HepG2 (cell line): ENCODE measurements at regions not wholly inside any gene's neighbourhood (a gene's known extent, or its start where the extent isn't known, plus 50 kb on each side); places are given as distances from the start of the nearest gene placed in this dataset.

Source experiments
- TF ChIP-seq, protein P1 (sequence below): sonication (generic); formaldehyde crosslinking; IDR thresholded peaks from 2 replicates; pipeline ENCODE4 v1.5.0; 2020; ENCODE audit warnings: mild to moderate bottlenecking, missing genetic modification reagents, borderline replicate concordance

DNA sequence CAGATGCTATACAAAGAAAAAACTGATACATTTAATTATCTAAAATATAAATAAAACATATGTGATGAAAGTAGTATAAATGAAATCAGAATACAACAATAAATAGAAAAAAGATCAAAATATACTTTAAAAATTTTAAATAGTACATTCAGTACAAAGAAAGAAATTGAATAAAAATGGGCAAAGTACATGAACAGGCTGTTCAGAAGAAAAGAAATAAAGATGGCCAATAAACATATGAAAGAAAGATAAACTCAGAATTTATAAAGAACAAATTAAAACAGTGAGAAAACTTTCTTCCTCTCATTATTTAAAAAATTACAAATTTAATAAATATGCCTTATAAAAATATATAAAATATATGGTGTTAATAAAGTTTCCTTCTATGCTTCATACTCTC is 50.5 kb upstream of the AMOTL1 start (continued):
- TF ChIP-seq, protein P1, sequence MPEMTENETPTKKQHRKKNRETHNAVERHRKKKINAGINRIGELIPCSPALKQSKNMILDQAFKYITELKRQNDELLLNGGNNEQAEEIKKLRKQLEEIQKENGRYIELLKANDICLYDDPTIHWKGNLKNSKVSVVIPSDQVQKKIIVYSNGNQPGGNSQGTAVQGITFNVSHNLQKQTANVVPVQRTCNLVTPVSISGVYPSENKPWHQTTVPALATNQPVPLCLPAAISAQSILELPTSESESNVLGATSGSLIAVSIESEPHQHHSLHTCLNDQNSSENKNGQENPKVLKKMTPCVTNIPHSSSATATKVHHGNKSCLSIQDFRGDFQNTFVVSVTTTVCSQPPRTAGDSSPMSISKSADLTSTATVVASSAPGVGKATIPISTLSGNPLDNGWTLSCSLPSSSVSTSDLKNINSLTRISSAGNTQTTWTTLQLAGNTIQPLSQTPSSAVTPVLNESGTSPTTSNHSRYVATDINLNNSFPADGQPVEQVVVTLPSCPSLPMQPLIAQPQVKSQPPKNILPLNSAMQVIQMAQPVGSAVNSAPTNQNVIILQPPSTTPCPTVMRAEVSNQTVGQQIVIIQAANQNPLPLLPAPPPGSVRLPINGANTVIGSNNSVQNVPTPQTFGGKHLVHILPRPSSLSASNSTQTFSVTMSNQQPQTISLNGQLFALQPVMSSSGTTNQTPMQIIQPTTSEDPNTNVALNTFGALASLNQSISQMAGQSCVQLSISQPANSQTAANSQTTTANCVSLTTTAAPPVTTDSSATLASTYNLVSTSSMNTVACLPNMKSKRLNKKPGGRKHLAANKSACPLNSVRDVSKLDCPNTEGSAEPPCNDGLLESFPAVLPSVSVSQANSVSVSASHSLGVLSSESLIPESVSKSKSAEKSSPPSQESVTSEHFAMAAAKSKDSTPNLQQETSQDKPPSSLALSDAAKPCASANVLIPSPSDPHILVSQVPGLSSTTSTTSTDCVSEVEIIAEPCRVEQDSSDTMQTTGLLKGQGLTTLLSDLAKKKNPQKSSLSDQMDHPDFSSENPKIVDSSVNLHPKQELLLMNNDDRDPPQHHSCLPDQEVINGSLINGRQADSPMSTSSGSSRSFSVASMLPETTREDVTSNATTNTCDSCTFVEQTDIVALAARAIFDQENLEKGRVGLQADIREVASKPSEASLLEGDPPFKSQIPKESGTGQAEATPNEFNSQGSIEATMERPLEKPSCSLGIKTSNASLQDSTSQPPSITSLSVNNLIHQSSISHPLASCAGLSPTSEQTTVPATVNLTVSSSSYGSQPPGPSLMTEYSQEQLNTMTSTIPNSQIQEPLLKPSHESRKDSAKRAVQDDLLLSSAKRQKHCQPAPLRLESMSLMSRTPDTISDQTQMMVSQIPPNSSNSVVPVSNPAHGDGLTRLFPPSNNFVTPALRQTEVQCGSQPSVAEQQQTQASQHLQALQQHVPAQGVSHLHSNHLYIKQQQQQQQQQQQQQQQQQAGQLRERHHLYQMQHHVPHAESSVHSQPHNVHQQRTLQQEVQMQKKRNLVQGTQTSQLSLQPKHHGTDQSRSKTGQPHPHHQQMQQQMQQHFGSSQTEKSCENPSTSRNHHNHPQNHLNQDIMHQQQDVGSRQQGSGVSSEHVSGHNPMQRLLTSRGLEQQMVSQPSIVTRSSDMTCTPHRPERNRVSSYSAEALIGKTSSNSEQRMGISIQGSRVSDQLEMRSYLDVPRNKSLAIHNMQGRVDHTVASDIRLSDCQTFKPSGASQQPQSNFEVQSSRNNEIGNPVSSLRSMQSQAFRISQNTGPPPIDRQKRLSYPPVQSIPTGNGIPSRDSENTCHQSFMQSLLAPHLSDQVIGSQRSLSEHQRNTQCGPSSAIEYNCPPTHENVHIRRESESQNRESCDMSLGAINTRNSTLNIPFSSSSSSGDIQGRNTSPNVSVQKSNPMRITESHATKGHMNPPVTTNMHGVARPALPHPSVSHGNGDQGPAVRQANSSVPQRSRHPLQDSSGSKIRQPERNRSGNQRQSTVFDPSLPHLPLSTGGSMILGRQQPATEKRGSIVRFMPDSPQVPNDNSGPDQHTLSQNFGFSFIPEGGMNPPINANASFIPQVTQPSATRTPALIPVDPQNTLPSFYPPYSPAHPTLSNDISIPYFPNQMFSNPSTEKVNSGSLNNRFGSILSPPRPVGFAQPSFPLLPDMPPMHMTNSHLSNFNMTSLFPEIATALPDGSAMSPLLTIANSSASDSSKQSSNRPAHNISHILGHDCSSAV (CRISPR knock-in tag): no peak
